GM21528 (cell line): ENCODE measurements at regions not wholly inside any gene's neighbourhood (a gene's known extent, or its start where the extent isn't known, plus 50 kb on each side); places are given as distances from the start of the nearest gene placed in this dataset.
"Not testable (repeated sequence)": the region's sequence is repeated elsewhere in the genome, so short reads cannot be mapped to it uniquely, and the experiment has no call there.

Experiments used
- ATAC-seq: cut with Tn5 transposase; IDR thresholded peaks from one replicate; pipeline ENCODE4 v1.9.1; 2021; ENCODE audit warnings: mild to moderate bottlenecking, moderate library complexity; ENCODE audit not compliant: unreplicated experiment, low FRiP score

DNA sequence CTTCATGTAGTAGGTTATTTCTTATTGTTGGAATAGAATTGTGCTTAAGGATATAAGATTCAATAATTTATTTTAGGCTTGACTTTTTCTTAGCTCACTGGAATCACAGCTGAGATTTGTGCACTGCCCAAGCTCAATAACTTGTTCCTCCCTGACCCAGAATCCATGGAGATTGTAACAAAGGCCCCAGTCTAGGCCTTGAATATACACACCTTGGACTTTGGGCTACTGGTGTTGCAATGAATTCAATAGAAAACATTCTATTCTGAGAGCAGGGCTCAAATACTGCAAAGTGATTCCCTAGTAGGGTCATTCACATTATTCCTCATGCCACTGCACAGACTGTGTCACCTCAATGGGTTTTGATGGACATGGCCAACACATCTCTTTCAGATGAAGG lies 352.4 kb downstream of the GALC start:
- ATAC-seq: no peak

DNA sequence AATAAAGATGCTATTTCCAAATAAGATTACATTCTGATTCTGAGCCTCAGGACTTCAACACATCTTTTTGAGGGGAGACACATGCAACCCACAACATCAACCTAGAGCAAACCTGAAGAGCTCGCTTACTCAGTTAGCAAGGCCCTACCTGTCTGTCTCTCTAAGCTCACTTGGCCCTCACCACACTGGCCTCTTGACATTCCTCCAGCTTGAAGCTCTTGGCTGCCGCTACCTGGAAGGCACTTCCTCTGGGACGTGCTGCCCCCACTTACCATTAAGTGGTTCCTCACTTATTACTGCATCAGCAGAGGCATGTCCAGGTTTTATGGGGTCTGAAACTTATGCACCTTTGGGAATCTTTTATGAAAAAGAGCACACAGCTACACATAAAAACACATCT lies 354.8 kb downstream of the GALC start:
- no peak for ATAC-seq

DNA sequence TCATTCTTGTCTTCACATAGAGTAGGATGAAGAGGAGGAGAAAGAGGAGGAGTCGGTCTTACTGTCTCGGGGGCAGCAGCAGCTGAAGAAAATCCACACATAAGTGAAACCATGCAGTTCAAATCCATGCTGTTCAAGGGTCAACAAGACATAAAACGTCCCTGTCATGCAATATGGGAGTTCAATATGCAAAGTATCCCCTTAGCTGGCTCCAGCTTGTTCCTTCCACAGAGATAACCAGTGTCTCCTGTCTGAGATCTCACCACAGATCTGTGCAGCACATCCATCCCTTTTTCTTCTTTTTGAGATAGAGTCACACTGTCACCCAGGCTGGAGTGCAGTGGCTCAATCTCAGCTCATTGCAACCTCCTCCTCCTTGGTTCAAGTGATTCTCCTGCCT lies 357.5 kb downstream of the GALC start:
- ATAC-seq: no peak

DNA sequence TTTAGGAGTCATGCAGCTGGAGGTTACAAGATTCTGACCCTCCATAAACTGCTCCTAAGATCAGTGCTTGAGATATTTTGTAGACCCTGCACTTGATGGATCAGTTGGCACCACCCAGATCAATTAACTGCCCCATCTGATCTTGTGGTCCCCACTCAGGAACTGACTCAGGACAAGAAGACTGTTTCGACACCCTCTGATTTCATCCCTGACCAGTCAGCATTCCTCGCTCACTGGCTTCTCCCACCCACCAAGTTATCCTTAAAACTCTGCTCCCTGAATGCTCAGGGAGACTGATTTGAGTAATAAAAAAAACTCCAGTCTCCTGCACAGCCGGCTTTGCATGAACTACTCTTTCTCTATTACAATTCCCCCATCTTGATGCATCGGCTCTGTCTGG lies 360.2 kb downstream of the GALC start:
- ATAC-seq: no peak

DNA sequence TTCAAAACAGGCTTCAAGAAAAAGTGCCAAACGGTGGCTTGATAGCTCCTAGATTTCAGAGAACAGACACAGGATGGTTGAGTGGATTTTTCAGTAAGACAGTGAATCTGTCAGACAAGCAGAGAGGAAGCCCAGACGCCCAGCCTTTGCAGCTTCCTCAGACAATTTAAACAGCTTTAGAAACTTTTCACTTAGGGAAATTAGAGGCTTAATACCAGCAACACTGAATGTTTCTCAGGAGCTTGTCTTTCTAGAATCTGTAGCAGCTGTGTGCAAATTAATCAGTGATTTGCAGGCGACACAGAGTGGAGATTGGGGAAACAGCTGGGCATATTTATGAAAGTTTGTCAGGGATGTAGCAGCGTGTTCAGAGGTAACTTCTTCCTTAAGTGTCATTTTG lies 362.1 kb downstream of the GALC start:
- ATAC-seq: no peak

DNA sequence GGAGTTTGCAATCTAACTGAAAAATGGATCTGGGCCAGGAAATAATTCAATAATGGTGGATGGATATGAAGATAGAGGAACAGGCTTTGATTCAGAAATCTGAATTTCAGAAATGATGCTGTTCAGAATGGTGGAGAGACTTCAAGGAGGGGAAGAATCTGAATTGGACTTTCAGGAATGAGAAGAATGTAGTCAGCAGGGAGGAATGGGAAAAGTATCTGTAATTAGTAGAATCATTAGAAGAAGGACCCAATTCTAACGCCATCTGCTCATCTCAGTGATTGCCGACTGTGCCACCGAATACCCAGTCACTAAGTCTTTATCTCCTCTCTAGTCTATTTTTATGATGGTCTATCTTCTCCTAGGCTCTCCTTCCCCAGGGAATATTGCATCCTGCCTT lies 363.2 kb downstream of the GALC start:
- no peak for ATAC-seq

DNA sequence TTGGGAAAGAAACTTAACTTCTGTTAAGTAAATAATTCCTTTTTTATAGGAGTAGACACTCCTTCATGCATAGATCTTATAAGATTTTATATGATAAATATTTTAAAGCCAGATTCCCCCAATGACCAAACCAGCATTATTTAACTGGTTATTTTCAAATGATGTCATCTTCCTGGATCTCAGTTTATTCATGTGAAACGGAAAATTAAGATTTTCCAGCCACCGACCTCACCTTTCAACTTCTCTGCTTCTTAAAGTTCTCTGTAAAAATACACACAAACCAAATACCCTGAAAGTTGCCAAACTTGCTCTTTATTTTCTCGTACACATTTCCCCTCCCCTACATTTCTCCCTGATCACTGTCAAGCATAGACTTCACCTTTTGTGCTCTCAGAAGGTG lies 364.2 kb downstream of the GALC start:
- no peak for ATAC-seq

DNA sequence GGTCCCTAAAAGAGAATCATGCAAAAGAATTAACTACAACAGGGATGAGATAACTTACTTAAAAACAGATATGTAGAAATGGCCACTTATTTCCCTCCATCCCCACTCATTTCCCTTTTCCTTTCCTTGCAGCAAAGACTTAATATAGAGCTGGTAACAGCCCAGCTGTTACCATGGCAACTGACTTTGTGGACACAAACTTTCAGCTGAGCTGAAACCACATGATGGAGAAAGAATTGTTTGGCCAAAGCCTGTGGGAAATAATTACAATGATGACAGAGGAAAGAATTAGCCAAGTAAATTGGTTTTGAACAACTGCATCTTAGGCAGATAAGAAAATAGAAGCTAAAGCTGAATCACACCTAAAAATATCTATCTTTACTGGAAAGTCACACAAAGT lies 364.9 kb downstream of the GALC start:
- no peak for ATAC-seq

DNA sequence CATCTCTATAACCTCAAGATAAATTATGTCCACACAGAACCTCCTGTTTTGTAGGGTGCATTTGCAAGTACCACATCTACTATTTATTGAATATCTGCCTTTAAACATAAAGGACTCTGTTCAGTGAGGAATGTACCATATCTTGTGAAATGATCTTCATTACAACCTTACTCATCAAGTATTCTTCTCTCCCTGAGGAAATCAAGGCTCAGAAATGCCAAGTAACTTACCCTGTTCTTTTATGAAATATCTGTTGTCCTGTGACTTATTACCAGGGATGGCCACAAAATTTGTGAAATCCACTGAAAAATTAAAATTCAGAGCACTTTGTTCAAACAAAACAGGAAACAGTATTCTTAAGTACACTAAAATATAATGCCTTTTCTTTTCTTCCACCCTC lies 366.7 kb downstream of the GALC start:
- ATAC-seq: no peak

DNA sequence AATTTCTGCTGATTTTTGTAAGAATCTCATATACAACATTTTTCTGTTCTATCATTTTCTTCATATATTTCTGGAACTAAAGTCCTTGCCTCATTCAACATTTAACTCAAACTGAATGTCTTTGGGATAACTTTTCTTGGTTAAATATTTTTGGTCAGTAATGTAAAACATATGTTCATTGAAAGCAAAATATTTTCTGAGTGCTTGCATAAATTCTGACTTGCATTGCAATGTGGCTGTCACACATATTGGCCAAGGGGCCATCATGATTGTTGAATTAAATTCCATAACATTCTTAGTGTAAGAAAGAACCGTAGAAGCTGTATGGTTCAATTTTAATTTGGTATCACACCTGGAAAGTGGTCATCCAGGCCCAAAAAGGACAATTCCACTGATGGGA lies 369.4 kb downstream of the GALC start:
- ATAC-seq: no peak

DNA sequence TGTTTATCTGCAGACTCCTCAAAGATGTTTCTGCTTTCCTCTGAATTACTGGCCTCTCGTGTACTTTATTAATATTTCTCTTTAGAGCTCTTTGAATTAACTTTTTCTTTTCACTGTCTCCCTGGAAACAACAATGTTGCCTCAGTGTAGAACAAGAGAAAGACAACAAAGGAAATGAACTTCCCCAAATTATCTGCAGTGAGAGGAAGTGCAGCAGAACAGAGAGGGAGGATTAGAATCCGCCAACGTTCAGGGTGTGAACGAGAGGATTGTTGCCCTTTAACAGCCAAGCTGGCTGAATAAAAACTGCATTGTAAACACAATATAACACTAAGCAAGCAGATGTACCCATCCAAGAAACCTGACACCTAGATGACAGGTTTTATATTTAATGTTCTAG lies 375.9 kb downstream of the GALC start:
- ATAC-seq: no peak

DNA sequence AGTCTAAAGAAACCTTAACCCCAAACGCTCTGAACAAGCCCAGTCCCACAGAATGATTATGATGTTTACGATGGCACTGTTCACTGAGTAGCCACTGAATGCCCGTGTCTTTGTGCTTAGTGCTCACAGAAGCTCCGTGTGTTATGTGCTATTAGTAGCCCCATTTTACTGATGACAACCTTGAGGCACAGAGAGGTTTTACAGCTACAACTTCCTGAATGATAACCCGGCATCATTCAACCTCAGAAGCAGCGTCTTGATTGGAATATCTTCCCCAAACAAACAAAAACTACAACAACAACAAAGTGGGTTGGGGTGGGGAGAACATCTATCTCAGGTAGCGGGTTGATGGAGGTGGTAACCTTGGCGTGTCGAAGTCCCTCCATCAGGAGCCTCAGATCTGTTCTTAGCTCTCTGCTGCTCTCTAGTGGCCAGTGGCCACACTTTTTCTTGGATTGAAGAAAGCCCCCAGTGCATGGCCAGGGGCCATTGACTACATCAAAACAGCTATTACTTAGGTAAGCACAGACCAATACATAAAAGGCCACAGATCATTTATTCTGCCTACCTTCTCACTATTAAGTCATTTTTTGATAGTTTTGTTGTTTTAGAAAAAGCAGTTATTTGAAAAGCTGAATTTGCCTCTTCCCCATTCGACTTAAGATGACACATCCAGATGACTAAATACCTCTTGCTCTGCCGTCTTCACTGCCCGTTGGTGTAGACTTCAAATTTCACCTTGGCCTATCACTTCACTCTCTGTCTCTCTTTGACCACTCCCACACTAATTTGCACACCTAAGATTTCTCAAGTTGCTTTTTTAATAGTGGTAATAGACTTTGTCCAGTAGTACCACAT lies 376.9 kb downstream of the GALC start:
- peak; percentile 83 for ATAC-seq

DNA sequence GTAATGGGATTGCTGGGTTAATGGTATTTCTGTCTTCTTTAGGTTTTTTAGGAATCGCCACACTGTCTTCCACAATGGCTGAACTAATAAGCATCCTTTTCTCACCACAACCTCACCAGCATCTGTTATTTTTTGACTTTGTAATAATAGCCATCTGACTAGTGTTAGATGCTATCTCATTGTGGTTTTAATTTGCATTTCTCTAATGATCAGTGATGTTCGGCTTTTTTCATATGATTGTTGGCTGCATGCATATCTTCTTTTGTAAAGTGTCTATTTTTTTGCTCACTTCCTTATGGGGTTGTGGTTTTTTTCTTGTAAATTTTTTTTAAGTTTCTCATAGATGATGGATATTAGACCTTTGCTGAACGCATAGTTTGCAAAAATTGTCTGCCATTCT lies 377.9 kb downstream of the GALC start:
- no peak for ATAC-seq

DNA sequence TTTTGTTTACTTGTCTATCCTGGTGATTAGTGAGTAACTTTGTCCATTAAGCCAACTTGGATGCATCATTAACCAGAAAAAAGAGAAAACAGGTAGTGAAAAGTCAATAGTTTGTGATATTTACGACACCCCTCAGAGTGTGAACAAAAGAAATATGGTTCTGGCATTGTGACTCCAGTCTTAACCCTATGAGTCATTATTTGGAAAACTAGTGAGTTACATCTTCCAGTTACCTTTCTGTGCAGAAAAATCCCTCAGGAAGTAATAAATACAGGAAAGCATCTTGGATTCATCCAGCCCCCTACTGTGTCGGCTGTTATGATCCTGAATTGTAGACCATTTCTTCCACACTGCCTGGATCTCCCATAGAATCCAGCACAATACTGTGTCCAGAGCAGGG lies 379.1 kb downstream of the GALC start:
- no peak for ATAC-seq

DNA sequence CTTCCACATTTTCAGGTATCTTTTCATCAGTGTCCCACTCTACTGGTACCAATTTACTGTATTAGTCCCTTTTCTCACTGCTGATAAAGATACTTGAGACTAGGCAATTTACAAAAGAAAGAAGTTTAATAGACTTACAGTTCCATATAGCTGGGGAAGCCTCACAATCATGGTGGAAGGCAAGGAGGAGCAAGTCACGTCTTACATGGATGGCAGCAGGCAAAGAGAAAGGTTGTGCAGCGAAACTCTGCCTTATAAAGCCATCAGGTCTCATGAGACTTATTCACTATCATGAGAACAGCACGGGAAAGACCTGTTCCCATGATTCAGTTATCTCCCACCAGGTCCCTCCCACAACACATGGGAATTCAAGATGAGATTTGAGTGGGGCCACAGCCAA lies 385.9 kb downstream of the GALC start:
- not testable (repeated sequence) for ATAC-seq

DNA sequence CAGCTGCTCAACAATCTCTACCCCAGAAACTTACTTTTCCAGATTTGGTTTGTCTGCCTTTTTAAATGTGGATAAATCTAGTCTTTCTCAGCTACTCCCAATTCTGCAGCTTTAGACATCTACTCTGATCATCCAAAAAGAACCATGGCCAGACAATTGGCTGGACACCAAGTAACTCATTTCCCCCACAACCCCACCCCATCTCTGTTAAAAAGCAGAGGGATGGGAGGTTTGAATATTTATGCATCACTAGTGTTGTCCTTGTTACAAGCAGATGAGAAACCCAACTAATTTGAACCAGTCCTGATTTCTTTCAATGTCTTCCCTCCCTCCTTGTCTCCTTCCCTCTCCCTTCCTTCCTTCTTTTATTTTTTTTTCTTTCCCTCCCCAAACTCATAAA lies 391.9 kb downstream of the GALC start:
- no peak for ATAC-seq

DNA sequence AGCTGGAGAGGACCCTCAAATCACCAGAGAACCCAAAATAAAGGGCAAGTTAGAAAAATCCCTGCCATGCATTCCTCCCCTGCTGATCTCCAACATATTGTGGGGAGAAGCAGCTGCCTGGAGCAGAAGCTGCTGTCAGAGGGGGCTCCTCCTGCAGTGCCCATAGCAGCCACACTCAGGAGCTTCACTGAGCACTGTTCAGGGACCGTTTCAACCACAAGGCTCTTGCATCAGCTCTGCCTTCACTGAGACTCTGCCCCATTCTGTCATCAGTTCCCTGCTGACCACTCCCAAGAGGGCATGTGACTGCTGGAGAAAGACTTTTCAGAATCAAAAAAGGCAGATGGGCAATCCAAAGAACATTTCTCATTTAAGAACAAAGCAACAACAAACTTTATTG lies 392.7 kb downstream of the GALC start:
- no peak for ATAC-seq

DNA sequence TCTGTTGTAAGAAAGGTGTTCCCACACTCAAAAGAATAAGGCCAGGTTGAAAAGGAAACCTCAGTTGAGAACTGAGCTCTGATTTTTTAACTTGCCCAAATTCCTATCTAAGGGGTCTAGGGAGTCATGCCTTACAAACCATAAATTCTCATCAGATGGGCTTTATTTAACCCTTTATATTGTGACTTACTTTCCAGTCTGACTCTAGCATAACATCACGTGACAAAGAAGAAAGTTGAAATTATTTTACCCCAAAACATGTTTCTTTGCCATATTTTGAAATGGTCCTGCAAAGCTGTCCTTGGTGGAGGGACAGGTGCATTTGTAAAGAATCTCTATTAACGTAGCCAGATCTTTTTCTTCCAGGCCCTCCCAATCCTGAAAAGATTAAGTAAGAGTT lies 411.7 kb downstream of the GALC start:
- no peak for ATAC-seq

DNA sequence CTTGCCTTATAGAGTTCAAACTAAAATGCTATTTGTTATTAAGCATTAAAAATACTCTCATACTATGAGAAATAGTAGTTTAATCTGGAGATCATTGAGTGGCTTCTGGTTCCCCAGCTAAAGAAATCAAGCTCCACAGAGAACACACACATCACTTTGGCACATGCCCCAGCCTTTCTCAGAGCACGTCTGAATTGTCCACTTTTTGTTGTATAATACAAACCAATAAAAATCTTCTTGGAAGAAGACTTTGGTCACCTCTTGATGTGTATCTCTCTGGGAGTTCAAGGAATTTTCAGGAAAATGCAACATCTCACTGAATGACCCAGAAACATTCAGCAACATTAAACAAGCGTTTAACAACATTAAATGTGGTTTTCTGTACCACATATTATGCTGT lies 413.9 kb downstream of the GALC start:
- no peak for ATAC-seq

DNA sequence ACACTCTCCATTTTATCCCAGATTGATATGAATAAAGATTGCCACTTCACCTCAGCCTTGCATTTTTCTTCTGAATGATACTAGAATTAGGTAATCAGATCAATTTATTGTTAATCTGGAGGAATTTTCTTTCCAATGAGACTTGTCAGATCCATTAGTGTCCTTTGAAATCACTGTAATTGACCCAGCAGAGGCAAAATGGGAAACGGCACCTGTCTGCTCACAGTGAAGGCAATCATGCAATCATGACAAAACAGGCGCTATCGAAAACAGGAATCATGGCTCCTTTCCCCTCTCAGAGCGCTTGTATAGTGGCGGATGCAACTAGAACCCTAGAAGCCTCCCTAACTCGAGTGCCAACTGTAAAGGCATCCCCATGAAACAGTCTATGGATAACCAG lies 417.6 kb downstream of the GALC start:
- ATAC-seq: no peak

DNA sequence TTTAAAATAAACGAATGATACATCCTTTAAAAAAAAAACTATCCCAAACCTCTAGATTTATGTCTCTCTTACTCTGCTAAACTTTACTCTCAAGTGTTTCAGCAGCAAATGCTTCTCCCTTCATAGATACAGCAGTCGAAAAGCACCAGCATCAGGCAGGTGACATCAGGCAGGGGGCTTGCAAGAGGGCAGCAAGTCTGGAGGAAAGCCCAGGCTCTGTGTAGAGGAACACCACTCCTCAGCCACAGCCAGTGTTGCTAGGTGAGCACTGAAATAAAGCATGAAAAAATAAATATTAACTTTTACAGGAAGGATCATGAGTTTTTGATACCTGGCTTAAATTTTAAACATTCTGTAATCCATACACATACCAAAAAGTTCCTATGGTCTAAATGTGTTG lies 419.4 kb downstream of the GALC start:
- no peak for ATAC-seq

DNA sequence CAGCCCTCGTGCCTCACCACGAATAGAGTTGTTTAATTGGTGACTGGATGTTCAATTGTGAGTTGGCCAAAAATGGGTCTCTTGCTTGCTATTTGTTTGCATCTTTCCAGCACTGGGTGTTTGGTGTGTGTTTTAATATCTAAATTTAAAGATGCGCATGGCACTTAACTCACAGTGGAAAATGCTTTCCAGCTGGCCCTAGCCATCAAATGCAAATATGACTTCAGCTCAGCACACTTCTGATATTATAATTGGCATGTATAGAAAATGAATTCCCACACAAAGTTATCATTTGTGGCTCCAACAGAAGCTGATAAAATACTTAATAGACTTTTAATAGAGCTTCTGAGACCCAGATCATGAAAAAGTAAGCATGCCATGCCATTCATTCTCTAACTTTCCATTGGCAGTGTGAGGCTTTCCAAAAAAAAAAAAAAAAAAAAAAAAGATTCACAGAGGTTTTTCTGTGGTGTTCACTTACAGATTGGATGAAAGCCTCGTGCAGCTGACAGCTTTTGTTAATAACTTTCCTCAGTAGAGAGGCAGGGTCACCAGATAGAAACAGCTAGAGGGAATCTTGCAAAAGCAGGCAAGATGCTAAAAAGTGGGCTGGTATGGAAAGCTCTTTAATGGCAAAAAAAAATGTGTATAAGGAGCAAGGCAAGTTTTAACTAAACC lies 425.2 kb downstream of the GALC start:
- no peak for ATAC-seq
